Stomach smooth muscle (tissue), 2 donors: ENCODE measurements at regions not wholly inside any gene's neighbourhood (a gene's known extent, or its start where the extent isn't known, plus 50 kb on each side); places are given as distances from the start of the nearest gene placed in this dataset.

ENCODE experiments used
- H3K27ac ChIP-seq: one replicate; pipeline ENCODE4 v1.7.0; 2013; ENCODE audit warnings: mild to moderate bottlenecking, low read length, inconsistent platforms
- H3K27me3 ChIP-seq, 2 donors: one replicate each; pipeline ENCODE4 v1.7.0; 2013; ENCODE audit warnings: low read length in 2 of 2; ENCODE audit not compliant: insufficient read depth in 2 of 2, control insufficient read depth in 1 of 2
- H3K36me3 ChIP-seq, 2 donors: one replicate each; pipeline ENCODE4 v1.7.0; 2013; ENCODE audit warnings: low read length in 2 of 2; ENCODE audit not compliant: control insufficient read depth in 2 of 2, insufficient read depth in 2 of 2
- H3K4me1 ChIP-seq: one replicate; pipeline ENCODE4 v1.7.0; 2013; ENCODE audit warnings: low read length; ENCODE audit not compliant: control insufficient read depth, insufficient read depth
- H3K4me3 ChIP-seq, 2 donors: one replicate each; pipeline ENCODE4 v1.7.0; 2013; ENCODE audit warnings: low read length in 2 of 2
- H3K9ac ChIP-seq, 2 donors: one replicate each; pipeline ENCODE4 v1.7.0; 2013; ENCODE audit warnings: low read length in 2 of 2, mild to moderate bottlenecking in 1 of 2
- H3K9me3 ChIP-seq, 2 donors: one replicate each; pipeline ENCODE4 v1.7.0; 2013; ENCODE audit warnings: low read length in 2 of 2; ENCODE audit not compliant: control insufficient read depth in 2 of 2
- donor health status: healthy.
- donor health status: Pancreatic carcinoma.

DNA sequence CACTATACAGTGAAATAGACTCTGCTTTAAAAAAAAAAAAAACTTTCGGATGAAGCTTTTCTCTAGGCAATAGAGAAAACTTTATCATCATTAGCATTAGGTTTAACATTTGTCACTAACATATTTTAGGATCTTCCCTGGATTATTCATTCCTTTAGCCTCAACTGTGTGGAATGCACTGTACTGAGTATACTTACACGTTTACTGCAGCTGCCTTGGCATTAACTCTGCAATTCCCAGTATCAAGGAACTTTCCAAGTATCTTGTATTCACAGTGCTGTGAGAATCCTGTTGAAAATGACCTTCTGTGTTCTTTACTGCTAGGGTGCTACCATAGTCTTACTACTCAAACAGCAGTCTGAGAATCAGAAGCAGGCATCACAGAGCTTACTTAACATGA is 328.2 kb upstream of the COL3A1 start:
- no peak overlapping the region for H3K4me3 ChIP-seq
- no peaks in the 10 kb centered on the region for H3K27me3 ChIP-seq
- H3K4me1 ChIP-seq: no peaks in the 10 kb centered on the region
- H3K9ac ChIP-seq: no peak overlapping the region
- no peaks in the 10 kb centered on the region for H3K36me3 ChIP-seq
- no peaks in the 10 kb centered on the region for H3K9me3 ChIP-seq
- no peak overlapping the region for H3K27ac ChIP-seq

DNA sequence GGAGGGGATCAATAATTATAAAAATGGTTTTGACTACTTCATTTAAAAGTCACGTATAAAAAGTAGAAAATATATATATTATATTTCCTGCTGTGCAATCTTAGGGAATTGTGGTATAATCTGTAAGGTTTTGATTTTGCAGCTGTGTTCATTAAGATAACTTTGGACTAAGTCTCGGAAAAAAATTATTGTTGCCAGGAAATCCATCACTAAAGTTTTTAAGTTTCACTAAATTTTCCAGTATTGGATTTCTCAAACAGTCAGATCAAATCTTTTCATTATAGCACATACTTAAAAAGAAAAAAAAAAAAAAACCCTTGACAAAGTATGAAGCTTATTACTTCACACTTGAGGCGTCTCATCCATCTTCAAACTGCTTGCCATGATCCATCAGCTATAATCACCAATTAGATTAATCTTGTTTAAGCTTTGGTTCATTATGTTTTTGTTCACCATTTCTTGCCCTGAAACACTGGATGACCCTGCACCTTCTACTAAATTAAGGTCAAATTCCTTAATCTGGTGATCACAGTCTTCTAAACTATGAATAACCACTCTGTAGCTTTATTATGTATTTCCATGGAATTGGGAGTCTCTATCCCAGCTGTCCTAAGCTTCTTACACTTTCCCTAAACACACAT is 326.6 kb upstream of the COL3A1 start:
- Histone ChIP-seq H3K9ac (no peak overlapping the region), H3K9me3 (no peaks in the 10 kb centered on the region), H3K36me3 (no peaks in the 10 kb centered on the region), H3K27me3 (no peaks in the 10 kb centered on the region), H3K4me3 (no peak overlapping the region), H3K27ac (no peak overlapping the region), H3K4me1 (no peaks in the 10 kb centered on the region)

DNA sequence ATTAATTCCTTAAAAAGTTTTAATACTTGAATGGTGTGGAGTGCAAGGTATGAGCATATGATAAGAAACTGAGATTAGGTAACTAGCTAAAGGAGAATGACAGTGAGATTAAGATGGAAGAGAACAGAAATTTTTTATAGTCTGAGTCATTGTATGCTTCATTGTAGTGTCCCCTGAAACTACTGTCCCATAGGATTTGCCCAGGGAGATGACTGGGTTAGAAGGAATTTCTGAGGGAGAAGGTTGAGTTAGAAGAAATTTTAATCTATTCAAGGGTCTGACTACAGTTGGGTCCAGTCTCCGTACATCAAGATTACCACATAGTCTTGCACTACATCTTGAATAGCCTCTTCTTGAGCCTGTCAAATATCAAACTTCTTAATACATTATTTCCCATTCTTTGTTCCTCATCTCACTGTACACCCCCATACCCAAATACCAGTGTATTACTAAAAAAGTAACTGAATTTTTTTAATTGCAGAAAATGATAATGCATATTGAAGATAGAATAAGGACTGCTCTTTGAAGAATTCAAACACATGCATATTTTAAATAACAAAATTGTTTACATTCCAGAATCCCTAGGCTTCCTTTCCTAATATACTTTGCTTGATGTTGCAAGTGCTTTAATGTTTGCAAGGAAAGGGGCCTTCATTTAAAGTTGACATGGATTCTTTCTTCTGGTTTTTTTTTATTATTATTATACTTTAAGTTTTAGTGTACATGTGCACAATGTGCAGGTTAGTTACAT is 314.3 kb upstream of the COL3A1 start:
- Histone ChIP-seq H3K9ac (no peak overlapping the region), H3K4me3 (no peak overlapping the region), H3K36me3 (no peaks in the 10 kb centered on the region), H3K9me3 (no peaks in the 10 kb centered on the region), H3K27me3 (no peaks in the 10 kb centered on the region), H3K4me1 (no peaks in the 10 kb centered on the region), H3K27ac (no peak overlapping the region)

DNA sequence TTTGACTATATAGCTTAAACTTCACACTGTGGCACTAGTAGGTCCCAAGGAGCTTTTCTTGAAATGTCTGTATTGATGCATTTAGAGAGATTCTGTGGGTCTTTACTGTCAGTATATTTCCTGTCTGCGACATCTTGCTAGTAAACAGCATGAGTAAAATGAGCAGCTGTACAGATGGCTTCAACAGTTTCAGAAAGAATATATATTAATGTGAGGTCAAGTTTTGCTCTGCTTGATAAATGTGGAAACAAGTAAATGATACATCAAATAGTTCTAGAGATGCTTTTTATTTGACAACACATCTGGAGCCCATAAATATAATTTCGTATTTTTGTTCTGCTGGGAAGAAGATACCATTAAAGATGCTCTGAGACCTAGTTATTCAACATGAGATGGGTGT is 310.9 kb upstream of the COL3A1 start:
- Histone ChIP-seq H3K4me3 (no peak overlapping the region), H3K27me3 (no peaks in the 10 kb centered on the region), H3K36me3 (no peaks in the 10 kb centered on the region), H3K9me3 (no peaks in the 10 kb centered on the region), H3K27ac (no peak overlapping the region), H3K4me1 (no peaks in the 10 kb centered on the region), H3K9ac (no peak overlapping the region)

DNA sequence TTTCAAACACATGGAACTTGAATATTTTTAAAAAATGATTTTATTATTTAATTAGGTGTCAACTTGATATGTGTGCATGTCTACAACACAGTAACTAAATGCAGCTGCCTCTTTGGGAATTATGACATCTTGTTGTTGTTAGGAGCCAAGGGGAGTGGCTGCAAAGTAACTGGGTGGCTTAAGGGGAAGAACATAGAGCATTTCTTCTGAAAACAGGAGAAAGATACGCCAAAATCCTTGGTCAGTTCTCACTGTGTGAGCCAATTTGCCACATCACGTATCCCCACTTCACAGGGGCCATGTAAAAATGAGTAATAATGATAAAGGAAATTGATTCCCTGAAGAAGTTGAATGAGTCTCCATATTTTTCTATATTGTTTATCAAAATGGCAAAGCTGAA is 309.8 kb upstream of the COL3A1 start:
- no peak overlapping the region for H3K9ac ChIP-seq
- H3K4me3 ChIP-seq: no peak overlapping the region
- H3K27ac ChIP-seq: no peak overlapping the region
- no peaks in the 10 kb centered on the region for H3K27me3 ChIP-seq
- no peaks in the 10 kb centered on the region for H3K36me3 ChIP-seq
- no peaks in the 10 kb centered on the region for H3K9me3 ChIP-seq
- no peaks in the 10 kb centered on the region for H3K4me1 ChIP-seq

DNA sequence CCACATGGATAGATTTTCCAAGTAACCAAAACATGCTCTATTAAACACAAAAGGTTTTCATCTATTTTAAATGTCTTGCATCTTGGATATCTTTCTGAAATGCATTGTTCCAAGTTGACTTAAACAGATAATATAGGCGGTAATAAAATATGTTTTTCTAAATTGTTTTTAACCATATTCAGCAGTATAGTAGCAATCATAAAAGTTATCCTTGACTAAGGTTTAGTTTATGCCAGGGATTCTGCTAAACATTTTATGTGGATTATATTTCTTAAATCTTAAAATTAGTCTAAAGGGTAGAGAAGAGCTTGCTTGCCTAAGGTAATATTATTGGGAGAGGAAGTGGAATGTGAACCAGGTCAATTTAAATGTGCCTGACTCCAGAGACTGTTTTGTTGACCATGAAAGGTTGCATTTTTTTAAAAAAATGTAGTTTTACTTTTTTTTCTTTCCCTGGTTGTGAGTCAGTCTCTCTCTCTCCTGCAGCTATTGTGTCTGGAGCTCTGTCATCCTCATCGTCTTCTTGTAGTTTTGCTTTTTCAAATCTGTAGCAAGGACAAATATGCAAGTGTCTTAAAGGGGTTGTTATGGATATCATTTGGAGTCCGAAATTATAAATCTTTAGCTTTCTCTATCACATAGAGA is 309.1 kb upstream of the COL3A1 start:
- no peaks in the 10 kb centered on the region for H3K36me3 ChIP-seq
- no peak overlapping the region for H3K9ac ChIP-seq
- H3K27ac ChIP-seq: no peak overlapping the region
- no peaks in the 10 kb centered on the region for H3K4me1 ChIP-seq
- H3K27me3 ChIP-seq: no peaks in the 10 kb centered on the region
- H3K4me3 ChIP-seq: no peak overlapping the region
- H3K9me3 ChIP-seq: no peaks in the 10 kb centered on the region

DNA sequence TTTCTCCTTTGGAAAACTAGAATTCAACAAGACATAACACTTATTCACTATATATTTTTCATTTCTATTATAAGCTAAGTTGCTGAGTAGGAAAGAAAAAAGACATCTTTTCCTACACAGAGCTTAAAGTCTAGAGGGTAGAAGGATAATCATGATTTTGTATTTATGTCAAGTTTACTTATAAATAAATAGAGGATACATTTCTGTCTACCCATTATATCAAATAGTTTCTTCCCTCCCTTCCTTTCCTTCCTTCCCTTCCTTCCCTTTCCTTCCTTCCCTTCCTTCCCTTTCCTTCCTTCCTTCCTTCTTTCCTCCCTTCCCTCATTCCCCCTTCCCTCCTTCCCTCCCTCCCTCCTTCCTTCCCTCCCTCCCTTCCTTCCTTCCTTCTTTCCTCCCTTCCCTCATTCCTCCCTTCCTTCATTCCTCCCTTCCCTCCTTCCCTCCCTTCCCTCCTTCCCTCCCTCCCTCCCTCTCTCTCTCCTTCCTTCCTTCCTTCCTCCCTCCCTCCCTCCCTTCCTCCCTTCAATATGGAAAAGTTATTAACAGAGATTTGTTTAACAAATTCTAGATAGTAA is 308.4 kb upstream of the COL3A1 start:
- Histone ChIP-seq H3K9ac (no peak overlapping the region), H3K36me3 (no peaks in the 10 kb centered on the region), H3K27me3 (no peaks in the 10 kb centered on the region), H3K27ac (no peak overlapping the region), H3K9me3 (no peaks in the 10 kb centered on the region), H3K4me1 (no peaks in the 10 kb centered on the region), H3K4me3 (no peak overlapping the region)

DNA sequence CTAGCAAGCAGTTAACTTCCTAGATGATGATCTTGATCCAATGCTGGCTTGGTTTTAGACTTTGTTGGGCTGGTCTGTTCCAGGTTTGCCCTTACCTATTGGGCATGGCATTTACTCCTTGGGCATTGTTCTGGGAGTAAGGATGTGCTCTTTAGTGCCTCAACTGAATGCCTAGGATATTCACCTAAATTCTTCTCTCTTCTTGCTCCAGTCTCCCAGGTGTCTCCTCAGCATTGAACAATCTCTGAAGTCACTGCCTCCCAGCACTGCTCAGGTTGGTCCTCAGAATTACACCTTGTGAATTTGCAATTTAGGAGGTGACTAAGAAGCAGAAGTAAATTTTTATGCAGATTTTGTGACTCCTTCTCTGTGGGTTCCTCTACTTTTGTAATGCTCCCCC is 307.7 kb upstream of the COL3A1 start:
- Histone ChIP-seq H3K36me3 (no peaks in the 10 kb centered on the region), H3K9me3 (no peaks in the 10 kb centered on the region), H3K9ac (no peak overlapping the region), H3K4me3 (no peak overlapping the region), H3K4me1 (no peaks in the 10 kb centered on the region), H3K27me3 (no peaks in the 10 kb centered on the region), H3K27ac (no peak overlapping the region)

DNA sequence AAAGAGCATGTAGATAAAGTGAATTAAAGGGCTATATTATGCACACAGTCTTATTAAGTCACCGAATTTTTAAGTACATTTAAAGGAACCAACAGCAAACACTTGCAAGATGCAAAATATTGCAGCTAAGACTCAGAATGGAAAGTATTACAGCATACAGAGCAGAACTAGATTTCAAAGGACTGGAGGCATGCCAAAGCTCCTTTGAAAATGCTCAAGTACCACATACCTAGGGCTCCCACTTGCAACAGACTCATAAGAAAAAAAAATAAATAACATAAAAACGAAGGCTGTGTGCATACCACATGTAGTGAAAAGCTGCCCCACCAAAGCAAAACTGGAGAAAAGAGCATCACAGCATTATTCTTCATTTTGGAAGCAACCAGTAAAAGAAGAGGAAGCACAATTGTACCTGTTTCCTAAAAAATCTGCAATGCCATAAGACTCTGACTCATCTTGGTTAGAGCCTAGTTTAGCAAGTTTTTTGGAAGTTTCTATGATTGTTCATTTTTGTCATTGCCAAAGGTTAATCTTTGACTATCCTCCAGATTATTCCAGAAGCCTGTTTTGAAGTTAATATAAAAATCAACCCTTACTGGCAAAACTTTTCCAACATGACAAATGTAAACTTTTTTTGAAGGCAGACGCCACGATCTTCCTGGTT is 306.0 kb upstream of the COL3A1 start:
- H3K27ac ChIP-seq: no peak overlapping the region
- H3K9ac ChIP-seq: no peak overlapping the region
- H3K4me3 ChIP-seq: no peak overlapping the region
- H3K27me3 ChIP-seq: no peaks in the 10 kb centered on the region
- no peaks in the 10 kb centered on the region for H3K9me3 ChIP-seq
- H3K4me1 ChIP-seq: no peaks in the 10 kb centered on the region
- no peaks in the 10 kb centered on the region for H3K36me3 ChIP-seq

DNA sequence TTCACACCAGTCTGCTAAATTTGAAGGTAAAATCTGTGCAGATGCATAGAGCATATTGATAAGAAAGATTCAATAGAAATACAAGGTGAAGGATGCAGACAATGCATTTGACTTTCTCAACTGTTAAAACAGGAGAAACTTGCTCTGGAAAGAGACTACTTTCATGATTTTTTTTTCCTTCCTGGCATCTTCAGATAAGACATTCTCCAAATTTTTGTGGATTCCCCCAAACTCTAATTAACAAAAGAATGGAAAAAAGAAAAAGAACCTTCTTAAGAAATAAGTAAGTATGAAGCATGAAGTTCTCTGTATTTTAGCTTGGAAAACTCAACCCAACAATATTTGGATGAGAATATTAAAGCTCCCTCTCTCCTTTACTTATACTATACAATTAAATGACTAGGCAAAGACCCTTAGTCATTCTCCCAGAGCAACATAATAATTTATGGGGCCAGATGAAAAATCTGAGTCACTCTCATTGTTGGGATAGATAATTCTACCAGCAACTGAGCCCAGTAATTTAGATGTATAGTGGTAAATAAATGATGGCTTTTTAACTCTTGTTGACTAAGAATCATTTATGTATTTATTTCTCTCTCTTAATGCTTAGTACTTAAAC is 298.7 kb upstream of the COL3A1 start:
- no peak overlapping the region for H3K27ac ChIP-seq
- no peaks in the 10 kb centered on the region for H3K4me1 ChIP-seq
- no peaks in the 10 kb centered on the region for H3K9me3 ChIP-seq
- H3K4me3 ChIP-seq: no peak overlapping the region
- no peaks in the 10 kb centered on the region for H3K36me3 ChIP-seq
- H3K9ac ChIP-seq: no peak overlapping the region
- H3K27me3 ChIP-seq: no peaks in the 10 kb centered on the region
